Ovary (tissue), 7 donors: ENCODE measurements at regions not wholly inside any gene's neighbourhood (a gene's known extent, or its start where the extent isn't known, plus 50 kb on each side); places are given as distances from the start of the nearest gene placed in this dataset.

ENCODE experiments used
- DNase-seq, 5 donors: peaks; one replicate each; pipeline ENCODE4 v3.0.0-alpha.2; 2019 to 2020
- H3K27ac ChIP-seq, 2 donors: fragments of 200-600 bp; one replicate each; pipeline versions ENCODE4 v1.5.1 to v1.8.0; 2019 to 2022
- H3K27me3 ChIP-seq: fragments of 200-600 bp; one replicate; pipeline ENCODE4 v1.8.0; 2022
- H3K36me3 ChIP-seq: fragments of 200-600 bp; sonication (generic); one replicate; pipeline ENCODE4 v1.5.1; 2019
- H3K4me1 ChIP-seq: one replicate; pipeline ENCODE4 v1.8.1; 2013; ENCODE audit warnings: mild to moderate bottlenecking, moderate library complexity; ENCODE audit not compliant: insufficient read depth
- H3K4me3 ChIP-seq: fragments of 200-600 bp; sonication (generic); one replicate; pipeline ENCODE4 v1.5.1; 2017
- H3K9me3 ChIP-seq, 2 donors: fragments of 200-600 bp in 1 of 2; sonication (generic) in 1 of 2; one replicate each; pipeline versions ENCODE4 v1.5.1 to v1.8.1; 2013 to 2019; ENCODE audit warnings: mild to moderate bottlenecking in 1 of 2, moderate library complexity in 1 of 2
- EP300 ChIP-seq: sonication (generic); formaldehyde crosslinking; IDR thresholded peaks from one replicate; pipeline ENCODE4 v1.6.1; 2017; ENCODE audit warnings: antibody characterized with exemption
- POLR2A ChIP-seq: fragments of 450-650 bp; IDR thresholded peaks from one replicate; pipeline ENCODE4 v1.6.1; 2017; ENCODE audit warnings: antibody characterized with exemption, mild to moderate bottlenecking, moderate library complexity
- WGBS, 3 donors: extraction: QIAGEN DNeasy Blood & Tissue Kit in 1 of 3; methylation state at CpG; one replicate each; pipeline versions ENCODE4 v1.1.5 to v1.1.7; 2013 to 2017; 5-methylcytosine and 5-hydroxymethylcytosine counted together
- intact Hi-C, 4 donors: fragments of 100-400 bp; cut with DNase I; formaldehyde crosslinking; loops; one replicate each; pipeline versions ENCODE4 v1.11.0 to v1.15.1; 2022 to 2023
- TF ChIP-seq, protein P1 (sequence below), 3 donors: fragments of 450-650 bp in 2 of 3; fragments of 200-600 bp in 1 of 3; IDR thresholded peaks; one replicate each; pipeline versions ENCODE4 v1.5.1 to v1.8.0; 2016 to 2022; ENCODE audit warnings: antibody characterized with exemption in 3 of 3, mild to moderate bottlenecking in 1 of 3
- donor health status: DM: no; HTN: no; CAD: no; lungs with moderate emphysema.
- donor health status: DM: no; HTN: no; CAD: no.
- donor health status: Bipolar disorder and iron deficiency.
- donor health status: DM: no; HTN: no; CAD: no.
- donor health status: DM: yes; HTN: yes; CAD: no.

DNA sequence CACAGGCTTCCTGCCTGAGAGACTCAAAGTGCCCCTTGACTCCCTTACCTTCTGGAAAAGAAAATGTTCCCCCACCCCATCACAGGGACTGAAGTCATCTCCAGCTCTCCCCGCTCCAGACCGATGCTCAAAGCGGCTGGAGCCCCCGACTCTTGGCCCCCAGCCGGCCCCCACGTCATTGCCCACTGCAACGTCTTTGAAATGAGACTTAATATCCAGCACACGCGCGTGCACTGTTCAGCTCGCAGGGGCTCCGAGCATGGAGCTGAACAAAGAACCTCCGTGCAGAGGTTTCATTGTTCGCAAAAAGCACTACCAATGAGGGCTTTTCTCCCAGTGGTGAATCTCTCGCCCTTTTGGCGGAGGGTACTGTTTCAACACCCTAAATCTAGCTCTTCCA lies 313.4 kb upstream of the SORL1-AS1 start:
- Histone ChIP-seq H3K9me3 (no peaks in the 10 kb centered on the region), H3K27ac (no peak overlapping the region), H3K27me3 (no peaks in the 10 kb centered on the region), H3K4me1 (peaks cover 5% of the 10 kb centered on the region), H3K36me3 (no peaks in the 10 kb centered on the region), H3K4me3 (no peak overlapping the region)
- no peak for DNase-seq
- WGBS, 3 donors = 94 to 95% (median 95%) methylated on average over 16 of the region's 16 CpGs
- intact Hi-C loops = no loop called here
- TF ChIP-seq, protein P1, sequence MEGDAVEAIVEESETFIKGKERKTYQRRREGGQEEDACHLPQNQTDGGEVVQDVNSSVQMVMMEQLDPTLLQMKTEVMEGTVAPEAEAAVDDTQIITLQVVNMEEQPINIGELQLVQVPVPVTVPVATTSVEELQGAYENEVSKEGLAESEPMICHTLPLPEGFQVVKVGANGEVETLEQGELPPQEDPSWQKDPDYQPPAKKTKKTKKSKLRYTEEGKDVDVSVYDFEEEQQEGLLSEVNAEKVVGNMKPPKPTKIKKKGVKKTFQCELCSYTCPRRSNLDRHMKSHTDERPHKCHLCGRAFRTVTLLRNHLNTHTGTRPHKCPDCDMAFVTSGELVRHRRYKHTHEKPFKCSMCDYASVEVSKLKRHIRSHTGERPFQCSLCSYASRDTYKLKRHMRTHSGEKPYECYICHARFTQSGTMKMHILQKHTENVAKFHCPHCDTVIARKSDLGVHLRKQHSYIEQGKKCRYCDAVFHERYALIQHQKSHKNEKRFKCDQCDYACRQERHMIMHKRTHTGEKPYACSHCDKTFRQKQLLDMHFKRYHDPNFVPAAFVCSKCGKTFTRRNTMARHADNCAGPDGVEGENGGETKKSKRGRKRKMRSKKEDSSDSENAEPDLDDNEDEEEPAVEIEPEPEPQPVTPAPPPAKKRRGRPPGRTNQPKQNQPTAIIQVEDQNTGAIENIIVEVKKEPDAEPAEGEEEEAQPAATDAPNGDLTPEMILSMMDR (IDR thresholded peaks at IDR 0.05) = no peak
- TF ChIP-seq EP300 = no peak
- TF ChIP-seq POLR2A = no peak

- TF ChIP-seq EP300 (no peak), POLR2A (no peak)
- TF ChIP-seq, protein P1 (IDR thresholded peaks at IDR 0.05) = no peak
- no peak for DNase-seq
- H3K9me3 ChIP-seq = no peaks in the 10 kb centered on the region
- H3K4me1 ChIP-seq = peaks cover 5% of the 10 kb centered on the region
- intact Hi-C loops = loop anchor here in 1 of 4 donors (2.0 kb wide), 1 partner anchor 51 kb away; no protein-coding TSS in a partner anchor
- no peak overlapping the region for H3K27ac ChIP-seq
- 94 to 98% (median 95%) methylated on average over 3 of the region's 3 CpGs for WGBS, 3 donors
- H3K27me3 ChIP-seq = no peaks in the 10 kb centered on the region
- no peak overlapping the region for H3K4me3 ChIP-seq
- H3K36me3 ChIP-seq = no peaks in the 10 kb centered on the region
These were observed 310.8 kb upstream of the SORL1-AS1 start for GRCh38 chr11:121763526-121763925.

DNA sequence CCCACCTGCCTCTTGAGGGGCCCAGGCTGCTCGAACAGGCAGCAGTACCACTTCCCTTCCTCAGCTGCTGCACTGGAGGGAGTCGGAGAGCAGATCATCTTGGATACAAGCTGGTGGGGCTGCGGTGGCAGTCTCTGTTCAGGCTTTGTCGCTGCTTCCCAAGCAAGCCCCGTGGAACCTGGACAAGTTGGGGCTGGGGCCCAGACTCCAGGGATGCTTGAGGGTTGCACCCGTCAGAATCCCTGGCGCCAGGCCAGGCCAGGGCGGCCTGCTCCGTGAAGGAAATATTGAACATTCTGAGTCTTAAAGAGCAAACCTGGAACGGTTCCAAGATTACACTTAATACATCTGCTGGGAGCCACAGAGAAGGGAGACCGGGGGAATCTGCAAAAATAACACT lies 310.1 kb upstream of the SORL1-AS1 start:
- no peak for TF ChIP-seq EP300
- TF ChIP-seq, protein P1 (IDR thresholded peaks at IDR 0.05) = no peak
- no peak for TF ChIP-seq POLR2A
- Histone ChIP-seq H3K27me3 (no peaks in the 10 kb centered on the region), H3K36me3 (no peaks in the 10 kb centered on the region), H3K4me3 (no peak overlapping the region), H3K27ac (no peak overlapping the region), H3K9me3 (no peaks in the 10 kb centered on the region), H3K4me1 (peaks cover 5% of the 10 kb centered on the region)
- intact Hi-C loops = loop anchor here in 1 of 4 donors (2.0 kb wide), 1 partner anchor 52 kb away; no protein-coding TSS in a partner anchor
- peak; percentile 39 to 70 (median 53) for DNase-seq
- 6 to 10% (median 8%) methylated on average over 11 of the region's 11 CpGs for whole genome bisulfite sequencing, 3 donors

GRCh38 chr11:121761186-121761585 lies 308.4 kb upstream of the SORL1-AS1 start:
- no peak for TF ChIP-seq EP300
- TF ChIP-seq POLR2A = no peak
- TF ChIP-seq, protein P1 (IDR thresholded peaks at IDR 0.05) = no peak

More at GRCh38 chr11:121761186-121761585, 308.4 kb upstream of the SORL1-AS1 start:
- no peaks in the 10 kb centered on the region for H3K9me3 ChIP-seq
- H3K4me1 ChIP-seq = peaks cover 5% of the 10 kb centered on the region
- H3K36me3 ChIP-seq = no peaks in the 10 kb centered on the region
- no peak for DNase-seq
- WGBS, 3 donors = 40 to 46% (median 44%) methylated on average over 2 of the region's 2 CpGs
- H3K4me3 ChIP-seq = no peak overlapping the region
- H3K27me3 ChIP-seq = no peaks in the 10 kb centered on the region
- H3K27ac ChIP-seq = no peak overlapping the region
- intact Hi-C loops = no loop called here
